ENCODE measurements at regions not wholly inside any gene's neighbourhood (a gene's known extent, or its start where the extent isn't known, plus 50 kb on each side); places are given as distances from the start of the nearest gene placed in this dataset.
A peak's percentile ranks its signal among the peaks of the same experiment; 100 is the strongest.

- TF ChIP-seq CTCF (IDR thresholded peaks at IDR 0.05; ENCODE audit: insufficient read depth, low read depth, low read length), result no peak
- DNase-seq (ENCODE audit: low read depth), result no peak
- H3K4me3 ChIP-seq (ENCODE audit: low read depth, low read length), result no peak overlapping the region
These were observed 87.4 kb downstream of the ZNF732 start for GRCh38 chr4:217891-218290.

GRCh38 chr4:213971-214370, 89.7 kb downstream of the ZNF718 start:
- no peak for TF ChIP-seq CTCF (IDR thresholded peaks at IDR 0.05; ENCODE audit: insufficient read depth, low read depth, low read length)
- no peak for DNase-seq (ENCODE audit: low read depth)
- peak overlapping the region; percentile 84 for H3K4me3 ChIP-seq (ENCODE audit: low read depth, low read length)

Data from fibroblast of villous mesenchyme (primary cell).